ENCODE measurements at regions not wholly inside any gene's neighbourhood (a gene's known extent, or its start where the extent isn't known, plus 50 kb on each side); places are given as distances from the start of the nearest gene placed in this dataset.

DNA sequence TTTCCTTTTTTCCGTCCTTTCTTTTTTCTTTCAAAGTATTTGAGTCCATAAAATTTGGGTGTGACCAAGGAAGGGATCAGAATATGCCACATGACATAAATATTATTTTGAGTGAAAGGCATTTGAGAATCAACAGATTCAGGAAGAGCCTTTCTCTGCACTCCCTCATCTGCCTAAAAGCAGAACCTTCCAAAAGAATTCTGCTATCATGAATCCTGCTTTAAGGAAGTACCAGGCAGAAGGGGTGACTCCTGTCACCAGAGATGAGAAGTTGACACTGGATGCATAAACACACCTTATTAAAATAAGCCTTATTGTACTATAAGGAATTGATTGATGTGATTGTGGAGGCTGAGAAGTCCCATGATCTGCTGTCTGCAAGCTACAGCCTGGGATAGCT is 196.7 kb downstream of the SREK1 start:
- no peak for DNase-seq (ENCODE audit: low read depth, low spot score)
- intact Hi-C loops (cut with micrococcal nuclease): no loop called here
- no peaks in the 10 kb centered on the region for H3K79me2 ChIP-seq (ENCODE audit: insufficient read depth, low read length)
- POLR2A ChIA-PET: no interaction called here
- no peak overlapping the region for H3K4me2 ChIP-seq (ENCODE audit: low read length)
- no peak for ATAC-seq
- no peak overlapping the region for H3K27ac ChIP-seq (ENCODE audit: low read depth, low read length)
- CTCF ChIA-PET: no interaction called here
- H3K4me1 ChIP-seq (ENCODE audit: control insufficient read depth in 1 of 2, insufficient read depth in 2 of 2, low read length in 2 of 2): no peaks in the 10 kb centered on the region
- peaks cover 73% of the 10 kb centered on the region for H3K27me3 ChIP-seq (ENCODE audit: insufficient read depth, low read length)
- no peak for TF ChIP-seq CBX3 (IDR thresholded peaks at IDR 0.05; ENCODE audit: low read depth)
- no peak for TF ChIP-seq JUND (IDR thresholded peaks at IDR 0.05)
- TF ChIP-seq SIN3A (IDR thresholded peaks at IDR 0.05; ENCODE audit: low read depth): no peak
- TF ChIP-seq EZH2 (IDR thresholded peaks at IDR 0.05): no peak
- no peak for TF ChIP-seq ZNF274 (IDR thresholded peaks at IDR 0.05; ENCODE audit: low read depth, low read length)
- no peak for TF ChIP-seq TCF7L2 (IDR thresholded peaks at IDR 0.05; ENCODE audit: borderline replicate concordance, extremely low read depth, insufficient read depth, insufficient read length)
- TF ChIP-seq FOSL1 (IDR thresholded peaks at IDR 0.05; ENCODE audit: low read depth): no peak
- no peak for TF ChIP-seq POLR2A (IDR thresholded peaks at IDR 0.05; ENCODE audit: borderline replicate concordance, extremely low read depth, insufficient read depth, insufficient read length)
- no peaks in the 10 kb centered on the region for H3K36me3 ChIP-seq (ENCODE audit: control insufficient read depth in 1 of 2, insufficient read depth in 2 of 2, low read length in 2 of 2)
- H3K4me3 ChIP-seq (replicated peaks in 1 of 2; ENCODE audit: low read depth in 1 of 2, low read length in 2 of 2): no peak overlapping the region
- H2AFZ ChIP-seq (ENCODE audit: low read depth, low read length, poor library complexity, severe bottlenecking): no peak overlapping the region
- H4K20me1 ChIP-seq (ENCODE audit: insufficient read depth): no peaks in the 10 kb centered on the region
- RAD21 ChIA-PET (ENCODE audit: low non-redundant PET in 1 of 2, low total read pairs in 2 of 2, uncharacterized antibody in 2 of 2, unreplicated experiment in 2 of 2): no interaction called here
- no TSS peak for BruUV-seq (replicated peaks)
- H3K9me3 ChIP-seq (ENCODE audit: control insufficient read depth in 1 of 2, insufficient read depth in 1 of 2, low read depth in 1 of 2, low read length in 2 of 2): no peaks in the 10 kb centered on the region
- H3K9ac ChIP-seq (ENCODE audit: low read length): no peak overlapping the region
- H3K9me2 ChIP-seq (ENCODE audit: insufficient read depth): no peaks in the 10 kb centered on the region

DNA sequence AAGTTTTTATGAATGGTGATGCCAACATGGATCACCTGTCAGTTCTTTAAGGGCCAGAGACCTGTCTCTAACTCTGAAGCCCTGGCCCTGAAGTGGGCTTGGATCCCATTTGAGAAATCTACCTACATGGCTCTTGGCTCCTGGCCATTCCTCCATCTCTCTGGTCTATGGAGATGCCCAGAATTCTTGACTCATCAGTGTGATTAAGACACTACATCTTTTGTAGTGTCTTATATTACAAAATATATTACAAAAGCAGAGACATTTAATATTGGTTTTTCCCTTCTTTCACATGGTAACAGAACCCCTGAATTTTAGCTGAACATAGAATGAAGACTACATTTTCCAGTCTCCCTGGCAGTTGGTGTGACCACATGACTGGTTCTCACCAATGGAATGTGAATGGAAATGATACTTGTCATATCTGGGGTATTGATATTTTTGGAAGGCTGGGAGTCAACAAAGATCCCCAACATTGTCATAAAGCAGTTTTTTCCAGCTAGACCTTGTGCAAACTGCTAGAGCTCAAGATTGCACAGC is 198.3 kb downstream of the SREK1 start:
- ATAC-seq: no peak
- no peak for DNase-seq (ENCODE audit: low read depth, low spot score)
- Histone ChIP-seq H2AFZ (ENCODE audit: low read depth, low read length, poor library complexity, severe bottlenecking) (no peak overlapping the region), H3K79me2 (ENCODE audit: insufficient read depth, low read length) (no peaks in the 10 kb centered on the region), H3K27ac (ENCODE audit: low read depth, low read length) (no peak overlapping the region), H3K27me3 (ENCODE audit: insufficient read depth, low read length) (peaks cover 74% of the 10 kb centered on the region), H3K36me3 (ENCODE audit: control insufficient read depth in 1 of 2, insufficient read depth in 2 of 2, low read length in 2 of 2) (no peaks in the 10 kb centered on the region), H3K9me3 (ENCODE audit: control insufficient read depth in 1 of 2, insufficient read depth in 1 of 2, low read depth in 1 of 2, low read length in 2 of 2) (no peaks in the 10 kb centered on the region), H3K9me2 (ENCODE audit: insufficient read depth) (no peaks in the 10 kb centered on the region), H4K20me1 (ENCODE audit: insufficient read depth) (no peaks in the 10 kb centered on the region), H3K4me1 (ENCODE audit: control insufficient read depth in 1 of 2, insufficient read depth in 2 of 2, low read length in 2 of 2) (no peaks in the 10 kb centered on the region), H3K4me2 (ENCODE audit: low read length) (no peak overlapping the region), H3K4me3 (replicated peaks in 1 of 2; ENCODE audit: low read depth in 1 of 2, low read length in 2 of 2) (no peak overlapping the region), H3K9ac (ENCODE audit: low read length) (no peak overlapping the region)
- BruUV-seq (replicated peaks): no TSS peak
- intact Hi-C loops (cut with micrococcal nuclease): no loop called here
- POLR2A ChIA-PET: no interaction called here
- CTCF ChIA-PET: no interaction called here
- RAD21 ChIA-PET (ENCODE audit: low non-redundant PET in 1 of 2, low total read pairs in 2 of 2, uncharacterized antibody in 2 of 2, unreplicated experiment in 2 of 2): no interaction called here
- TF ChIP-seq YY1 (IDR thresholded peaks at IDR 0.05; ENCODE audit: extremely low read depth, insufficient replicate concordance, low read depth, low read length) (no peak), FOSL1 (IDR thresholded peaks at IDR 0.05; ENCODE audit: low read depth) (no peak), CEBPB (IDR thresholded peaks at IDR 0.05; ENCODE audit: low read depth) (no peak), TCF7L2 (IDR thresholded peaks at IDR 0.05; ENCODE audit: borderline replicate concordance, extremely low read depth, insufficient read depth, insufficient read length) (no peak), SP1 (IDR thresholded peaks at IDR 0.05; ENCODE audit: low read depth) (no peak), POLR2A (IDR thresholded peaks at IDR 0.05; ENCODE audit: borderline replicate concordance, extremely low read depth, insufficient read depth, insufficient read length) (no peak), CBX3 (IDR thresholded peaks at IDR 0.05; ENCODE audit: low read depth) (no peak), EZH2 (IDR thresholded peaks at IDR 0.05) (no peak), RAD21 (IDR thresholded peaks at IDR 0.05; ENCODE audit: low read depth) (no peak)
- TF ChIP-seq, protein P1, sequence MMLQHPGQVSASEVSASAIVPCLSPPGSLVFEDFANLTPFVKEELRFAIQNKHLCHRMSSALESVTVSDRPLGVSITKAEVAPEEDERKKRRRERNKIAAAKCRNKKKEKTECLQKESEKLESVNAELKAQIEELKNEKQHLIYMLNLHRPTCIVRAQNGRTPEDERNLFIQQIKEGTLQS (IDR thresholded peaks at IDR 0.05): no peak
- TF ChIP-seq, protein P2, sequence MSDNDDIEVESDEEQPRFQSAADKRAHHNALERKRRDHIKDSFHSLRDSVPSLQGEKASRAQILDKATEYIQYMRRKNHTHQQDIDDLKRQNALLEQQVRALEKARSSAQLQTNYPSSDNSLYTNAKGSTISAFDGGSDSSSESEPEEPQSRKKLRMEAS (IDR thresholded peaks at IDR 0.05): no peak
- TF ChIP-seq, protein P3, sequence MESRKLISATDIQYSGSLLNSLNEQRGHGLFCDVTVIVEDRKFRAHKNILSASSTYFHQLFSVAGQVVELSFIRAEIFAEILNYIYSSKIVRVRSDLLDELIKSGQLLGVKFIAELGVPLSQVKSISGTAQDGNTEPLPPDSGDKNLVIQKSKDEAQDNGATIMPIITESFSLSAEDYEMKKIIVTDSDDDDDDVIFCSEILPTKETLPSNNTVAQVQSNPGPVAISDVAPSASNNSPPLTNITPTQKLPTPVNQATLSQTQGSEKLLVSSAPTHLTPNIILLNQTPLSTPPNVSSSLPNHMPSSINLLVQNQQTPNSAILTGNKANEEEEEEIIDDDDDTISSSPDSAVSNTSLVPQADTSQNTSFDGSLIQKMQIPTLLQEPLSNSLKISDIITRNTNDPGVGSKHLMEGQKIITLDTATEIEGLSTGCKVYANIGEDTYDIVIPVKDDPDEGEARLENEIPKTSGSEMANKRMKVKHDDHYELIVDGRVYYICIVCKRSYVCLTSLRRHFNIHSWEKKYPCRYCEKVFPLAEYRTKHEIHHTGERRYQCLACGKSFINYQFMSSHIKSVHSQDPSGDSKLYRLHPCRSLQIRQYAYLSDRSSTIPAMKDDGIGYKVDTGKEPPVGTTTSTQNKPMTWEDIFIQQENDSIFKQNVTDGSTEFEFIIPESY (IDR thresholded peaks at IDR 0.05; ENCODE audit: extremely low read depth, insufficient replicate concordance, low read length): no peak
